Activated CD8-positive, alpha-beta memory T cell treated with anti-CD3 and anti-CD28 coated beads, Interleukin-2, amount 50 U/mL, for 1 hour (primary cell): ENCODE measurements at regions not wholly inside any gene's neighbourhood (a gene's known extent, or its start where the extent isn't known, plus 50 kb on each side); places are given as distances from the start of the nearest gene placed in this dataset.
A peak's percentile ranks its signal among the peaks of the same experiment; 100 is the strongest.
"Not testable (repeated sequence)": the region's sequence is repeated elsewhere in the genome, so short reads cannot be mapped to it uniquely, and the experiment has no call there.

ENCODE experiments used
- DNase-seq: peaks from one replicate; pipeline ENCODE4 v3.0.0-alpha.2; 2020; ENCODE audit errors: extremely low read depth

DNA sequence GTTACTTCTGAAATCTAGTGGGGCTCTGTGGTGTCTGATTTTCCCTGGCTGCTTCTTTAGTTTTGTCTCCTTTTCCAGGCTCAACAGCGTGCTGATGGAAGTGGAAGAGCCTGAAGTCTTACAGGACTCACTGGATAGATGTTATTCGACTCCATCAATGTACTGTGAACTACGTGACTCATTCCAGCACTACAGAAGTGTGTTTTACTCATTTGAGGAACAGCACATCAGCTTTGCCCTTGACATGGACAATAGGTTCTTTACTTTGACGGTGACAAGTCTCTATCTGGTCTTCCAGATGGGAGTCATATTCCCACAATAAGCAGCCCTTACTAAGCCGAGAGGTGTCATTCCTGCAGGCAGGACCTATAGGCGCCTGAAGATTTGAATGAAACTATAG lies 51.1 kb downstream of the NBPF8 start:
- not testable (repeated sequence) for DNase-seq

DNA sequence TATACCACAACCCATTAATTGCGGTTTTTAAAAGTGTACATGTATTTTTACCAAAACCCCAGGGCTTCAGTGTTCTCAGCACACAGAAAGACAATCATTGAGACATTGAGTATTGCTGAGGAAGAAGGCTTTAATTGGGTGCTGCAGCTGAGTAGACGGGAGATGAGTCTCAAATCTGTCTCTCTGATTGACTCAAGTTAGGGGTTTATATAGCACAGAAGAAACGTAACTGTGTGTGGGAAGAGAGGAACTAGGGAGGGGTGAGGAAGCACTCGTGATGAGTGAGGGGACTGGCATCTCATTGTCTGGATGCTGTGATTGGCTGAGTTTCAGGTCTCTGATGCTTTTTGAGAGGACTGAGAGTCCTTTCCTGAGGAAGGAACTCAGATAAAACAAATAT lies 62.8 kb downstream of the NBPF8 start:
- not testable (repeated sequence) for DNase-seq

DNA sequence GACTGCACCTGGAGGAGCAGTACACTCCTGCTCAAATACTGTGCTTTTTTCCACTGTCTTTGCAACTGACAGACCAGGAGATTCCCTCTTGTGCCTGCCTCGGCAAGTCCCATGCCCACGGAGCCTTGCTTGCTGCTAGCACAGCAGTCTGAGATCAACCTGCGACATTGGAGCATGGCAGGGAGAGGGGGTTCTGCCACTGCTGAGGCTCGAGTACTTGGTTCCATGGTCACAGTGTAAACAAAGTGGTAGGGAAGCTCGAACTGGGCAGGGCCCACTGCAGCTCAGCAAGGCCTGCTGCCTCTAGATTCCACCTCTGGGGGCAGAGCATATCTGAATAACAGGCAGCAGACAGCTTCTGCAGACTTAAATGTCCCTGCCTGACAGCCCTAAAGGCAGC lies 63.6 kb downstream of the NBPF8 start:
- DNase-seq: not testable (repeated sequence)

DNA sequence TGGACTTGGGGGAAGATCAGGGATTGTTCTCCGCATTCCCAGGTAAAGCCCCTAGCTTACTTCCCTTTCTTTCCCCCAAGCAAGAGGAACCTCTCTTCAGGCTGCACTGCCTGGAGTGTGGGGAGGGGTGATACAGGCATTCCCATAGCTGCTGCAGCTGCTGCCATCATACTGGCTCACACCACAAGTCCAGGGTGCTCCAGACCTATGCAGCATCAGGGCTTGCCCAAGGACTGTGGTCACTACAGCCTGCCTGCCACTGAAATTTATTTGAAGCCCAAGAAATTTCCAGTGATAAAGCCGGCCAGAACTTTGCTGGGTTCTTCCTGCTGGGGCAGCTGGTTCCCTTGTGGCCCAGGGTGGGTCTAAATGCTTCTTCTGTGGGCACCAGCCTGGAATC lies 72.7 kb downstream of the NBPF8 start:
- DNase-seq: not testable (repeated sequence)

DNA sequence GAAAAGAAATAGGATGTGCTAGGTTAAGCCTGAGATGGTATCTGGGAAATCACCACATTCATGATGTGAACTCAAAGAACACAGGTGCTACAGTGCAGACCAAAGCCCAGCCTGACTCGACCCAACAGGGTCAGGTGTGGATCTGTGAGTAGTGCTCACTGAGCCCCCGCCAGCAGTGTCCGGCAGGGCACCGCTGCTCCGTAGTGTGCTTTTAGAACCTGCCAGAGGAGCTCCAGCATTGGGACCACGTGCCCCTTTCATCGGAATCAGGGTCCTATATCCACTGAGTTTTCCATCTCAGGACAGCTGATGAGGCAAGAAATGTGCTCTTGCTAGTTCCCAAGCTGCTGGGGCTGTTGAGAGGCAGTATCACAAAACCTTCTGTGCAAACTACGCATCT lies 74.4 kb downstream of the NBPF8 start:
- DNase-seq: not testable (repeated sequence)

DNA sequence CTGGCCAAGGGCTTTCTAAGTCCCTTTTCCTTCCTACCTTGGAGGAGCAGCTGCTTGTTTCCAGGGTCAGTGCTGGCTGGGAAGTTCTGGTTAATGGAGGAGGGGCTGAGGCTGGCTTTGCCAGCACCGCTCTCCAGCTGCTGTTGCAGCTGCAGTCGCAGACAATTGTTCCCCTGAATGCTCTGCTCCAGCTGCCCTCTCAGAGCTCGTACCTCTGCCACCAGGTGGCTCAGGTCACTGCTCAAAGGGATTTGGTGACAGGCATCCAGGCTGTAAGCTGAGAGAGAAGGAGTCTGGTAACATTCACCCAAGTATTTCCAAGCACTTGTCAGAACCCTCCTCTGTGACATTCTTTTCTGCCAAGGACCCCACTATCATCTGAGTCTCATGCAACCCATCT lies 82.3 kb downstream of the NBPF8 start:
- DNase-seq: not testable (repeated sequence)

DNA sequence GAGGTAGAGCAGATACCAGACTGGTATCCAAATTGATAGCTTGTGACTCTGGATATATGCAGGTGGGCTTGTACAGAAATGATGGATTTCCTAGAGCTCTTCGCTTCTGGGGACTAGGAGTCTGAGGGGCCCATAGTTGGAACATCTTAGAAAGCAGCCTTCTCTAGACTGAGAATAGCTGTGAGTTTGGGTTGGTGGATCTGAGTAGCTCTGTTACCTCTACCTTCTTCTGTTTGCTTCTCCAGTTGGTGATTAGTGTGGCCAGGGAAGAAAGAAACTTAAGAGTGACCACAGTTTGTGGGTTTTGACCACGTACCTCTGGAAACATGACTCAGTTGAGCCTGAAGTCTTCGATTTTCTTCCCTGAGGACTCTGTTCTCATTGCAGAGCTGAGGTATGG lies 88.4 kb downstream of the NBPF8 start:
- not testable (repeated sequence) for DNase-seq

DNA sequence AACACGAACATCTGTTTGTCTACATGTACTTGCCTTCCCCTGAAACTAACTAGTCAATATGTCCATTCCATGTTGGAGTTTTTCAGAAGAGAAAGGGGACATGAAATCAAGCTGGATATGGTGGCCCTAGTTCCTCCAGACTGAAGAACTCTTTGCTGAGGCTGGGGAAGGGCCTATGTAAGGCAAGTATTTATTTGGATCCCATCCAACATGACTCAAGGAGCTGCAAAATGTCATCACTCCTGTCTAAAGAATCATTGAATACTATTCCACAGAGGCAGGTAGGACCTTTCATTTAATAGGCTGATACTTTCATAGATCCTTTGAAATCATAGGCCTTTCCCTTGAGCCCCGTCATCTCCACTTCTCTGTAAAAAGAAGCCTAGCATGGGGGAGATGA lies 91.5 kb downstream of the NBPF8 start:
- not testable (repeated sequence) for DNase-seq

DNA sequence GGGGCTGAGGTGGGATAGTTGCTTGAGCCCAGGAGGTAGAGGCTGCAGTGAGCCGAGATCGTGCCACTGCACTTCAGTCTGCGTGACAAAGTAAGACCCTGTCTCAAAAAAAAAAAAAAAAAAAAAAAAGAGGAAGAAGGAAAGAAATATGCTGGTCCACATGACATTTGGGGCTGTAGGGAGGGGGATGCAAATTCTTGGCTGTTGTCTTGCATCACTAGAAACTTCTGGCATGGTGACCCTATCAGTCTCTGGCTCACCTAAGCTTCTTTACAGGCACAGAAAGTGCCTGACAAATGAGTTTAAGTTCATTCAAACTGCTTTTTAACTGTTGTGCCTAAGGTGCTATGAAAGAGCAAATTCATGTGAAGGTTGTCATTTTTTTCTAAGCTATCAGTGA lies 93.5 kb downstream of the NBPF8 start:
- not testable (repeated sequence) for DNase-seq

DNA sequence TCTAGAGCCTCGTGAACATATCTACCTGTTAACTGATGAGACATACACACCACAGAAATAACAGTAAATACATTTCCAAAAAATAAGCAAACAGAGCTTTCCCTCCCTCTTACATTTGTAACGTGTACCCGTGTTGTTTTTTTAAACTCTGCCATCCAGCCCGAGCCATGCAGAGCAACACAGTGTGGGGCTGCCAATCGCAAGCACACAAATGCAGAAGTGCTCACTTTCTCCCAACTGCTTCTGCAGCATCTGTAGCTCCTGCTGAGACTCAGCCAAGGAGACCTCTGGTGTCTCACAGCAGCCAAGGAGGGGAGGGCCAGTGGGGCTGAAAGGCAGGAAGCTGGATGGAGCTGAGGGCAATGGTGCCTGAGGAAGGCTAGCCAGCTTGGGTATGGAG lies 94.4 kb downstream of the NBPF8 start:
- not testable (repeated sequence) for DNase-seq

DNA sequence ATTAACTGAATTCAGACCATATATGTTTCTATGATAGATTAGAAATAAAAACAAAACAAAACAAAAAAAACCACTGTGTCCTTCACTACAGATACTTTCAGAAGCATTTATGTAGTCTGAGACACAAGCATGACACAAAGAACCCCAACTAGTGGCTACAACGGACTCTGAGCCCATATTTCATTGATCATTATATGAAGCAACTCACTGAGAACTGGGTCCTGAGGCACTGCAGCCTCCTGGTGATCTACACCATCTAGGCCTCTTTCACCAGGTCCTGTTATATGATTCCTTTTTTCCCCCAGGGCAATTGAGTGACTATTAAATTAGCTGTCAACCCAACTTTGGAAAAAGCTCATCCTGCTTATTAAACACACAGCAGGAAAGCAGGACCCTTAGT lies 98.3 kb downstream of the NBPF8 start:
- not testable (repeated sequence) for DNase-seq

DNA sequence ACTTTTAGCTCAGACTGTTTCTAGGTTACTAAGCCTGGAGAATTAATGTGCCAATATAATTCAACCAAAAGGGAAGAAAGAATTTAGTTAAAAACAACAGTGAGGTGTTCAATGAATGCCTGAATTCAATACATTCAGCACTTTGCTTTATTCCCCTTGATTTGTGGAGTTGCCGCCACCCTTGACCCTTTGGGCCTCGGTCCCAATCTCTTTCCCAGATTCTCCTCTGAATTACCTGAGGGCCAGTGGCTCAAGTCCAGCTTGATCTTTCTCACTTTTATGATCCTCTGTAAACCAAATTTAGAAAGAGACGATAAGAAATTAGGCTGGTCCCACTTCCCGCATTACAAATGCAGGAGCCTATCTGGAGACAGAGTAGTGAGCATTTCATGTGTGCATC lies 98.7 kb downstream of the NBPF8 start:
- DNase-seq: not testable (repeated sequence)

DNA sequence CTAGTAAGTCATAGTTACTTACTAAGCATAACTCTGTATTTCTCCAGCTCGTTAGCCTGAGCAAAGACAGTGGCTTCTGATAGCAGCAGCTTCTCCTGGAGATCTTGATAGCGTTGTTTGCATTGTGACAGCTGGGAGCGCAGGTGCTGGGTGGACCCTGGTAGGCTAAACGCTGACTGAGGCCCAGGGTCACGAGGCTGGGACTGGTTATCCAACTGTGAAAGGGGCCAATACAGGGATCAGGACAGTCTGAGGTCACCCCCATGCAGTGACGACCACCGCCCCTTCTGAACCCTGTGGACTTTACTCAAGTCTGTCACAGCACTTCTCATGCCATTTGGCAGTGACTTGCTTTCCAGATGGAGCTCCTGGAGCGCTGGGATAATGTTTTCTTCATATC lies 104.4 kb downstream of the NBPF8 start:
- DNase-seq: not testable (repeated sequence)

DNA sequence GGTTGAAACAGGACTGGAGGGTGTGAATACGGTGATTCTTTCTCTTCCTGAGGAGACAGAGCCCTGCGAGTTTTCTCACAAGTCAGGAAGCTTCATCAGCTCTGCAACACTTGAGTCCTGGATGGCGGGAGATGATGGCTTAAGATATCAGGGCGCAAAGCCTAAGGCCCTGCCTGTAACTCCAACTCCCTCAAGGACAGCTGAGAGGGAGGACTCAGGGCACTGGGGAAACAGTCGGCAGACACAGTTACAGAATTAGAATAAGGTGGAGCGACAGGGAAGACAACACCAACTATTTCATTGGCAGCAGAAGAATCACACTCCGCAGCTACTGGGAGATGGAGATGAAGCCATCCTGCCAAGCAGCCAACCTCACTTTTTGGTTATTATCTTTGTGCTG lies 109.6 kb downstream of the NBPF8 start:
- not testable (repeated sequence) for DNase-seq

DNA sequence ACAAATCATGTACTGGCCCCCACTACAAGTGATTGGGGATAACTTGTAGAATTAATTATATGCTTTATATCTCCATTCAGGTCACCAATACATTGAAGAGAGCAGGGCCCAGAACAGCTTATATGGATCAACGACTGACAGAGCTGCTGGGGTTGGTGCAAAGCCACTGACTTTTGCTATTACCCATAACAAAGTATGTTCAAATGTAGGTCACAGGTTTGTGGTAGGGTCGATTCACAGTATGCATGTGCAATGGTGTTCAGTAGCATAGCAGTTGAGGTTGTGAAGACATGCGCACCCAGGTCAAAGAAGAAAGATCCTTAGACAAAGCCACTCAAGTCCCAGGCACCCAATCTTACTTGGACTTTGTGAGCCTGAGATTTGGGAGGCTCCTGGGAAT lies 110.6 kb downstream of the NBPF8 start:
- not testable (repeated sequence) for DNase-seq

DNA sequence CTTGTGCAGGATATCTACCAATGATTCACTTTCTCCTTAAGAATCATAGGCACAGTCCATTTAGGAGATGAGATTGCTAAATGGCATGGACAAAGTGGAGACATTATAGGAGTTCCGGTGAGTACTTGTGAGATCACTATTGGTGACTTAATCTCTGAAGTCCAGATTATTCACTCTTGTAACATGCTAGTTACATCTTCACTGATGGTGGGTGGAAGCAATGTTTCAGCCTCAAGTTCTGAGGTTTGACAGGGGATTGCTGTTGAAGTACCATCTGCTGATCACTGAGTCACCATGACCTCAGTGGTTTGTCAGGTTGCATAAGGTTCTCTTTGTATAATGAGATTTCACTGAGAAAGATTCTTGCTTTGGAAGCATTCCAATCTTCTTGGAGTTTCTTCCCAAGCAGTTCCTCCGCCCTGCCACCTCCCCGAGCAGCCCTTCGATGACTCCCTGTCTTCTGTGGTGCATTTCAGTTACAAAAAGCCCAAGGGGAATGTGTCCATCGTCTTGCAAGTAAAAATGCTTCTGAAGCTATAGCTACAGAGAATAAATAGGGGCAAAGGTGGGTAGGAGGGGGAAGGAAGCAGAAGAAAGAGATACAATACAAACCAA lies 114.7 kb downstream of the NBPF8 start:
- not testable (repeated sequence) for DNase-seq

DNA sequence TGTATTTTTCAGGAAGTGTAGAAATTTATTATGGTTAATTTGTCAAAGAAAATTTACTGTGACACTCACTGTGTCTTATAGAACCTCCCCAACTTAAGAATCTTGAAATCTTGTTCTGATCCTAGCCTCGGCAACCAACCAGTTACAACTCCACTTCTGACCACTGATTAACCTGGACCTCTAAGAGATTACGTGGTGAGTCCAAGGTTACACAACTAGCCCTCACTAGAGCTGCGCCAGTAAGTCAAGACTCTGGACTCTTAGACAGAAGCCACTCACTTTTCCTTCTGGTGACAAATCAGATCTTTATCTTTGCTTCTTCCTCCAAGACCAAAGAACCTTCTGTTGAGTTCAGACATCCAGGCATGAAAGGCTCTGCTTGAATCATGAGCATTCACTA lies 116.6 kb downstream of the NBPF8 start:
- DNase-seq: not testable (repeated sequence)

DNA sequence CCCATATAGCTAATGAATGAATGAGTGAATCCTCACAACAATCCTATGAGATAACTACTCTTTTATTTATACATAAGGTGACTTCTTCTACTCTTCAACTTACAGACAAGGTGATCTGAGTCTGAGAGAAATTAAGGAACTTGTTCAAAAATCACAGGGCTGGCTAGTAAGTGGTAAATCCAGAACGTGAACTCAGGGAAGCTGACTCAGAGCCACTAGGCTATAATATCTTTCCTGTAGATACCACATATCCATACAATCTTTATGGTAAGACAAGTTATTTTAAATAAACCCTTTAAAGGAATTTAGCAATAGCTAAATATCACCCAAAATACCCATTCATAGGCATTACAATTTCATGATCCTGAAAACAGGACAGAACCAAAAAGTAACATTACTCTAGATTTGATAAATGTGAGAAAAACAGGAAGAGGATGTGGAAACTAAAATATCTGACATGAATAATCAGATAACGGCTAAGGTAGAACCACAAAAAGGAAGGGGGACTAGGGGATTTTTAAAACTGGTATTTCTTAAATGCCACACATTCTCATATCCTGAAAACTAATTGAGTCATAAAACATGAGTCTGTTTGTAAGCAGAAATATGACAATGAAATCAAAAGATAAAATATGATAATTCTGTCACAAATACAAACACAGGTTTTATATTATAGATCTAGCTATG lies 119.7 kb downstream of the NBPF8 start:
- not testable (repeated sequence) for DNase-seq

DNA sequence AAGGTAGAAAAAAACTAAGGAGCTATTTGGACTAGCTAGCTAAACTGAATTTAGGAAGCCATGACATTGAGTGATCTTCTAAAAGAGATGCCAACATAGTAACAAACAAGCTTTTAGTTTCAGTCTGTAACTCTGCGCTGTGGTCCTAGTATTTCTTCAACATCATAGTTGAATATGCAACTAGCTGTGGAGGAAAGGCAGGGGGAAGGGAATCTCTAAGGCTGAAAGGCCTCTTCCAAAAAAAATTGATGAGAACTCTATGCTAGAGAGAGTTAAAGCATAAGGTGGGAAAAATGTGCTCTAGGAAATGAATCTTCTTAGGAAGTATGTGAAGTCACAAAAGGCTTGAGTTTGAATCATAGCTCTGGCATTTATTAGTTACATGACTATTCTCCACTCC lies 120.2 kb downstream of the NBPF8 start:
- not testable (repeated sequence) for DNase-seq

DNA sequence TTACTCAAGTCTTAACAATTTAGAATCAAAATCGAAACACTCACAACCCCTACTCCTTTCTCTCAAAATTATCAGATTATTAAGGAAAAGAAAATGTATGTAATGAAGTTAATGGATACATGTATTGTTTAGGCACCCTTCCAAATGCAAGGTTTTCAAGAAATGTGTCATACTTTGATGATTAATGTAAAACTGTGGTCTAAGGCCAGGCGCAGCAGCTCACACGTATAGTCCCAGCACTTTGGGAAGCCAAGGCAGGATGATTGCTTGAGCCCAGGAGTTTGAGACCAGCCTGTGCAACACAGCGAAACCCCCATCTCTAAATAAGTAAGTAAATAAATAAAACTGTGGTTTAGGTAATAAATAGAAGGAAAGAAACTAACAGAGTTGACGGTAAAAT lies 126.6 kb downstream of the NBPF8 start:
- not testable (repeated sequence) for DNase-seq

DNA sequence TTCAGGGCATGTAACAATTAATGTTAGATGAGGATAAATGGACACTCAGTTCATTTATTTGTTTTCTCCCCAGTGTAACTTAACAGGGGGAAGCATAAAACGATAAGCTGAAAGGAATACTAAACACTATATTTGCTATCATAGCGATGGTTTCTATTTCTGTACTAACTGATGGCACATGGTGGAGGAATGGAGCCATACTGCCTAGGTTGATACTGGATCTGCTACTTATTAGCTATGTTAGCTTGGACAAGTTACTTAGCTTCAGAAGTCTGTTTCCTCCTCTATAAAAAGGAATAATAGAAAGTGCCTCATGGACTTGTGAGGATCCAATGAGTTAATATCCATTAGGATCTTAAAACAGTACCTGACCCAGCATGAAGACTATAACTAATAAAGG lies 127.5 kb downstream of the NBPF8 start:
- DNase-seq: not testable (repeated sequence)

DNA sequence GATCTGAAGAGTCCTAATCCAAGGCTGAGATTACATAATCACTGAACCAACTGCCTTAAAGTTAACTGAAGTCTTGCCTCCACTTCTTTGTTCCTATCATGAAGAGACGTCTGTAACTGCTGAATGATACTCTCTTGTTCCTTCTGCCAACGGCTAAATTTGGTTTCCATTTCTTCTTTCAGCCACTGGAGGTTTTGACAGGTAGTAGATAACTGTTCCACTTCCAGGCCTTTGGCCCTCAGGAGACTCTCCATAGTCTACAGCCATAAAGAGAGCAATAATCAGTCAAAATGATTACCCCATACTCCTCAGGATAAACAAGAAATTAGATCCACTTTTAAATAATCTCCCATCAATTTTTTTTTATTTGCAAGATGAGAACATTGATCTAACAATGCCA lies 128.1 kb downstream of the NBPF8 start:
- DNase-seq: not testable (repeated sequence)

DNA sequence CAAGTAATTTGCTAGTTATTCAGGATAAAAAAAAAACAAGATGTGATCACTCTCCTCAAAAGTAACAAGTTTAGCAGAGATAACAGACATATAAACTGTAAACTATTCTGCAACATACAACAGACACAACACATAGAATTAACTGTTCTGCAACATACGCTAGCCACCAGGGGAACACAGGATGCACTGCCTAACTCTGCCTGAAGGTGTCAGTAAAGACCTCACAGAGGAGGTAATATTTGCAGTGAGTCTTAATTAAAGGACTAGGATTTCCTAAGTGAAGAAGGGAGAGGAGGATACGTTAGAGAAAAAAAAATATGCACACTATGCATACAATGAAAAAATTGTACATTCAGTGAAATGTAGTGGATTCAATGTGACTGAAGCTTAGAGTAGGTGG lies 129.6 kb downstream of the NBPF8 start:
- peak; percentile 51 for DNase-seq

DNA sequence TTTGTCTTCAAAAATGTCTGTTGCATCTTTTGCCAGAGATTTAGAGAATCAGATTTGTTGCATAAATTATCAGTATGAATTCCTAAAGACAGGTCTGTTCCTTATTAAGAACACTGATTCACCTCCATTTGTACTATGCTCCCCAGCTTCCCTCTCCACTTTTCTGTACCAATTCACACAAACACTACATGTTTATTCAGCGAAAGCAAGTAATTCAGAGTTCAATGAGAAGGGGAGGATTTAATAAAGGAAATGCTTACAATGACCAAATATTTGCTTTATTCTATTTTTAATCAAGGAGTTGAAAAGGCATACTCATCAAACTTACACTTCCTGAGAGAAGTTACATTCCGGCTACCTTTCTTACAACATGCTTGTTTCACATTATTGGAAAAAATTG lies 135.5 kb downstream of the NBPF8 start:
- not testable (repeated sequence) for DNase-seq
